ENCODE measurements at regions not wholly inside any gene's neighbourhood (a gene's known extent, or its start where the extent isn't known, plus 50 kb on each side); places are given as distances from the start of the nearest gene placed in this dataset.

GRCh38 chr4:80138551-80139538, 58.5 kb upstream of the PRDM8 start:
- no peak for TF ChIP-seq EZH2 (optimal IDR thresholded peaks at IDR 0.05; ENCODE audit: low read depth, low read length)
- TF ChIP-seq CTCF (IDR thresholded peaks at IDR 0.05; ENCODE audit: low read length): no peak

All from MM.1S (cell line).